Central memory CD8-positive, alpha-beta T cell (primary cell): ENCODE measurements at regions not wholly inside any gene's neighbourhood (a gene's known extent, or its start where the extent isn't known, plus 50 kb on each side); places are given as distances from the start of the nearest gene placed in this dataset.
"Not testable (repeated sequence)": the region's sequence is repeated elsewhere in the genome, so short reads cannot be mapped to it uniquely, and the experiment has no call there.

Experiments
- ATAC-seq: fragments of 150-1000 bp; cut with Tn5 transposase; replicated peaks from 2 replicates; pipeline ENCODE4 v1.10.0; 2022; ENCODE audit warnings: mild to moderate bottlenecking, moderate FRiP score, moderate number of reproducible peaks; ENCODE audit not compliant: poor library complexity, severe bottlenecking; ENCODE audit errors: extremely low read depth
- DNase-seq, 2 donors: peaks; one replicate each; pipeline ENCODE4 v3.0.0; 2021; ENCODE audit warnings: low spot score in 2 of 2
- H3K27ac Mint-ChIP-seq: one replicate; pipeline ENCODE4 v1.8.0; 2022; ENCODE audit warnings: low read depth, mild to moderate bottlenecking, moderate library complexity, mixed read lengths
- H3K27me3 Mint-ChIP-seq: one replicate; pipeline ENCODE4 v1.8.0; 2022; ENCODE audit warnings: mixed read lengths
- H3K36me3 Mint-ChIP-seq: one replicate; pipeline ENCODE4 v1.8.0; 2022; ENCODE audit warnings: mild to moderate bottlenecking, moderate library complexity, mixed read lengths; ENCODE audit not compliant: insufficient read depth
- H3K4me1 Mint-ChIP-seq: one replicate; pipeline ENCODE4 v1.8.0; 2022; ENCODE audit warnings: mixed read lengths
- H3K4me3 Mint-ChIP-seq: one replicate; pipeline ENCODE4 v1.8.0; 2022; ENCODE audit warnings: mild to moderate bottlenecking, moderate library complexity, mixed read lengths
- H3K9me3 Mint-ChIP-seq: one replicate; pipeline ENCODE4 v1.8.0; 2022; ENCODE audit warnings: mixed read lengths

- Mint-ChIP-seq H3K36me3 (no peaks in the 10 kb centered on the region), H3K4me1 (peaks cover 14% of the 10 kb centered on the region), H3K27ac (no peak overlapping the region), H3K4me3 (no peak overlapping the region), H3K27me3 (peaks cover 56% of the 10 kb centered on the region), H3K9me3 (peaks cover 6% of the 10 kb centered on the region)
- ATAC-seq (no peak), DNase-seq (no peak)
Measured at GRCh38 chr2:744088-744487, 66.9 kb upstream of the TMEM18 start.

- Mint-ChIP-seq H3K36me3 (no peaks in the 10 kb centered on the region), H3K27ac (no peak overlapping the region), H3K9me3 (peaks cover 6% of the 10 kb centered on the region), H3K4me1 (peaks cover 14% of the 10 kb centered on the region), H3K27me3 (peaks cover 49% of the 10 kb centered on the region), H3K4me3 (no peak overlapping the region)
- DNase-seq, result no peak
- ATAC-seq, result no peak
Measured at GRCh38 chr2:742221-742620, 65.0 kb upstream of the TMEM18 start.

DNA sequence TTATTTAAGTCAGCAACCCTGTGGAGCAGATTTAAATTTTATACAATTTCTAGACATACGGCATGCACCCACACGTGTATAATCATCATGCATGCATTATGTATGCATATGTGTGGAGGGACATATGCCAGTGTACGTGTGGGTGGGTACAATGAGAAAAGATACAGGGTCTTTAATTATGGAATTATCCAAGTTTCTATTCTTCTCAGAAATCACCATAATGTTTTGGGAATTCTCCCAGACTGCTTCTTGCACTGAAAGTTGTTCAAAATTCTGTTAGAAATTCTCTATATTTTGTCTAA lies 63.9 kb upstream of the TMEM18 start:
- H3K27me3 Mint-ChIP-seq, result peaks cover 59% of the 10 kb centered on the region
- no peak overlapping the region for H3K27ac Mint-ChIP-seq
- no peak for DNase-seq
- H3K4me1 Mint-ChIP-seq, result peaks cover 14% of the 10 kb centered on the region
- no peak overlapping the region for H3K4me3 Mint-ChIP-seq
- no peak for ATAC-seq
- H3K36me3 Mint-ChIP-seq, result no peaks in the 10 kb centered on the region
- H3K9me3 Mint-ChIP-seq, result peaks cover 6% of the 10 kb centered on the region

DNA sequence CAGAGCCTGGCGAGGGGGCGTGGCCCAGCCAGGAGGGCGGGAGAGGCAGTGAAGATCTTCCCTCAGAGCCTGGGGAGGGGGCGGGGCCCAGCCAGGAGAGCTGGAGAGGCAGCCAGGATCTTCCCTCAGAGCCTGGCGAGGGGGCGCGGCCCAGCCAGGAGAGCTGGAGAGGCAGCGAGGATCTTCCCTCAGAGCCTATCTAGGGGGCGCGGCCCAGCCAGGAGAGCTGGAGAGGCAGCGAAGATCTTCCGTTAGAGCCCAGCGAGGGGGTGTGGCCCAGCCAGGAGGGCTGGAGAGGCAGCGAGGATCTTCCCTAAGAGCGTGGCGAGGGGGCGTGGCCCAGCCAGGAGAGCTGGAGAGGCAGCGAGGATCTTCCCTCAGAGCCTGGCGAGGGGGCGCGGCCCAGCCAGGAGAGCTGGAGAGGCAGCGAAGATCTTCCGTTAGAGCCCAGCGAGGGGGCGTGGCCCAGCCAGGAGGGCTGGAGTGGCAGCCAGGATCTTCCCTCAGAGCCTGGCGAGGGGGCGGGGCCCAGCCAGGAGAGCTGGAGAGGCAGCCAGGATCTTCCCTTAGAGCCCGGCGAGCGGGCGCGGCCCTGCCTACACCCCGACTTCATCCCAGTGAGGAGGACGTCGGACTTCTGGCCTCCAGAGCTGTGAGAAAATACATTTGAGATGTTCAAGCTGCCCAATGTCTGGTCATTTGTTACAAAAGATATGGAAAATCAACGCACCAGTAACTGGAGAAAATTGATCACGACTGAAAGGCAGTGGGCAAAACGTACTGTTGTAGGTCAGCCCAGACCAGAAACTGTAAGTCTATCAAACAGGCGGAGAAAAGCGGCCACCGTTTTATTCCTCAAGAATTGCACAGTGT lies 63.4 kb upstream of the TMEM18 start:
- peak overlapping the region; percentile 68 for H3K4me3 Mint-ChIP-seq
- H3K9me3 Mint-ChIP-seq, H3K27ac Mint-ChIP-seq, DNase-seq, H3K36me3 Mint-ChIP-seq, ATAC-seq: not testable (repeated sequence)
- H3K4me1 Mint-ChIP-seq, result peaks cover 14% of the 10 kb centered on the region
- peaks cover 60% of the 10 kb centered on the region for H3K27me3 Mint-ChIP-seq

GRCh38 chr2:739864-740321 lies 62.7 kb upstream of the TMEM18 start:
- Mint-ChIP-seq H3K4me3 (peak overlapping the region; percentile 68), H3K27me3 (peaks cover 54% of the 10 kb centered on the region), H3K4me1 (peaks cover 14% of the 10 kb centered on the region)
- DNase-seq, H3K9me3 Mint-ChIP-seq, H3K36me3 Mint-ChIP-seq, ATAC-seq, H3K27ac Mint-ChIP-seq: not testable (repeated sequence)

DNA sequence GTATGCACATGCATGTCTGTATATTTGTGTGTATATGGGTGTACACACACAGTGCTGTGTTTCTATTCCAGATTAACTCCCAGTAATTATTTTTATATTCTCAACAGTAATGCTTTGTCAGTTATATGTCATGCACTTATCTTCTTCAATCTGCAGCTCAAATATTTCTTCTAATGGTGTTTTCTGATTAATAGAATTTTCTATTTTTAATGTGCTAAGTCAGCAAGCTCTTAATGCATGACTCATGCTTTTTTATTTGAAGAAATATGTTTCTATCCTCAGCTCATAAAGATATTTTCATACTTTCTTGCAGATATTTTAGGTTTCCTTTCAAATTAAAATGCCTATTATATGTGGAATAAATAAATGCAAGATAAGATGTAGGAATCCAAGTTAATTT lies 59.7 kb upstream of the TMEM18 start:
- Mint-ChIP-seq H3K4me1 (peaks cover 14% of the 10 kb centered on the region), H3K36me3 (no peaks in the 10 kb centered on the region), H3K4me3 (no peak overlapping the region), H3K27ac (no peak overlapping the region), H3K27me3 (peaks cover 38% of the 10 kb centered on the region), H3K9me3 (no peaks in the 10 kb centered on the region)
- DNase-seq (no peak), ATAC-seq (no peak)

DNA sequence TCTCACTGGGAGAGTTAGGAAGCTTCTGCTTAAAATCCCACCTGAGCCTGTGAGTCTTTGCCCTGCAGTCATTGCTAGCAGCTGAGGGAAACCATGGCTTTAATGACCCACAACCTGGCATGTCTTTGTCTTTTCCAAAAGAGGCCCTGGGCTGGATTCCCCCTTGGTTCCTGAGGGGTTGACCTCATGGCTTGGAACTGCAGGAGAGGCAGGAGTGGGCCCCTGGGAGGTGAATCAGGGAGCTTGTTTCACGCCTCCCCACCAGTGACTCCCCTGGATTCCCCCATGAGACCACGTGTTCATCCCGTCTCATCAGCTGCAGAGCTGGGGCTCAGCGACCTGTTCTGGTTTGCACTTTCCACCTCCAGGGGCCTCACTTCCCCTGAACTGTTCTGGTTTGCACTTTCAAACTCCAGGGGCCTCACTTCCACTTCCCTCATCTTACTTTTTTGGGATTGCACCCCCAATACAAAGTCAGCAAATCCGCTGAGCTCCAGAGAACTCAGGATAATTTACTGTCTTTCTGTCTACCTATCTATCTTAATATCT lies 58.5 kb upstream of the TMEM18 start:
- Mint-ChIP-seq H3K27me3 (peaks cover 30% of the 10 kb centered on the region), H3K4me1 (peaks cover 17% of the 10 kb centered on the region), H3K36me3 (no peaks in the 10 kb centered on the region), H3K9me3 (no peaks in the 10 kb centered on the region), H3K27ac (no peak overlapping the region), H3K4me3 (no peak overlapping the region)
- ATAC-seq (no peak), DNase-seq (no peak)

- Mint-ChIP-seq H3K27ac (no peak overlapping the region), H3K4me1 (peaks cover 8% of the 10 kb centered on the region), H3K36me3 (no peaks in the 10 kb centered on the region), H3K4me3 (no peak overlapping the region), H3K9me3 (no peaks in the 10 kb centered on the region), H3K27me3 (peaks cover 24% of the 10 kb centered on the region)
- DNase-seq, result no peak
- ATAC-seq, result no peak
Measured at GRCh38 chr2:734496-734895, 57.3 kb upstream of the TMEM18 start.

DNA sequence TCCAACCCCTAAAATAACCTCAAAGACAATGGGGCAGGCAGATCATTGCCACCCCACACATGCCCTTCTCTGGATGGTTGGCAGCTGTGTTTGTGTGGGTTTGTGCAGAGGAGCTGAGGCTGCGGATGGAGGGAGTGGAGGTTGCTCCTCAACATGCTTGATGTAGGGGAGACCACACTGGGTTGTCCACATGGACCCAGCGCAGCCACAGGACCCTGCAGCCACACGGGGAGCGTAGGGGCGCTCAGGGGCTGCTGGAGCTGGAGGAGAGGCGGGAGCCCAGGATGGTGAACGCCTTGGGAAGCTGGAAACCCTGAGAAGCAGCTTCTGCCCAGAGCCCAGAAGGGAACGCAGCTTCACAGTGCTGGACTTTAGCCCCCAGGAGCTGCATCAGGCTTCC lies 56.3 kb upstream of the TMEM18 start:
- H3K27ac Mint-ChIP-seq, result no peak overlapping the region
- H3K36me3 Mint-ChIP-seq, result no peaks in the 10 kb centered on the region
- peaks cover 17% of the 10 kb centered on the region for H3K27me3 Mint-ChIP-seq
- H3K9me3 Mint-ChIP-seq, result no peaks in the 10 kb centered on the region
- no peak for DNase-seq
- H3K4me3 Mint-ChIP-seq, result peak overlapping the region; percentile 27
- peaks cover 5% of the 10 kb centered on the region for H3K4me1 Mint-ChIP-seq
- no peak for ATAC-seq

DNA sequence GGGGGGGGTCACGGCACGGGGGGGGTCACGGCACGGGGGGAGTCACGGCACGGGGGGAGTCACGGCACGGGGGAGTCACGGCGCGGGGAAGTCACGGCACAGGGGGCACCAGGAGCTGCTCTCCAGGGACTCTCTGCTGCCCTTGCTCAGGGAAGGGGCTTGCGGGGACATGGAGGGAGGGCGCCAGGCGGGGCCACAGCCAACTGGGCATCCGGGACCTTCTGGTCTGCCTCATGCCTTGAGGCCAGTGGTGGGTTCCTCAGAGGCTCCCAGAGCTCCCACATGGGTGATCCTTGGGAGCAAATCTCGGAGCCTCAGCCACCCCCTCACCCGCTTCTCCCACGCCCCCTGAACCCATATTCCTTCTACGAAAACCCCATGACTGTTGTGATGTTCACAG lies 55.8 kb upstream of the TMEM18 start:
- Mint-ChIP-seq H3K9me3 (no peaks in the 10 kb centered on the region), H3K27me3 (peaks cover 17% of the 10 kb centered on the region), H3K36me3 (no peaks in the 10 kb centered on the region), H3K4me1 (peaks cover 5% of the 10 kb centered on the region), H3K4me3 (peak overlapping the region; percentile 27), H3K27ac (no peak overlapping the region)
- ATAC-seq (no peak), DNase-seq (no peak)

GRCh38 chr2:731711-732110 lies 54.5 kb upstream of the TMEM18 start:
- peaks cover 5% of the 10 kb centered on the region for H3K4me1 Mint-ChIP-seq
- no peaks in the 10 kb centered on the region for H3K9me3 Mint-ChIP-seq
- peaks cover 12% of the 10 kb centered on the region for H3K27me3 Mint-ChIP-seq
- no peak for DNase-seq
- H3K36me3 Mint-ChIP-seq, result no peaks in the 10 kb centered on the region
- H3K27ac Mint-ChIP-seq, result peak overlapping the region; percentile 77
- H3K4me3 Mint-ChIP-seq, result peak overlapping the region; percentile 63
- ATAC-seq, result no peak

GRCh38 chr2:729376-729861 lies 52.2 kb upstream of the TMEM18 start:
- DNase-seq (no peak), ATAC-seq (no peak)
- Mint-ChIP-seq H3K4me1 (peaks cover 5% of the 10 kb centered on the region), H3K36me3 (no peaks in the 10 kb centered on the region), H3K27me3 (peaks cover 11% of the 10 kb centered on the region), H3K27ac (no peak overlapping the region), H3K4me3 (no peak overlapping the region), H3K9me3 (no peaks in the 10 kb centered on the region)

DNA sequence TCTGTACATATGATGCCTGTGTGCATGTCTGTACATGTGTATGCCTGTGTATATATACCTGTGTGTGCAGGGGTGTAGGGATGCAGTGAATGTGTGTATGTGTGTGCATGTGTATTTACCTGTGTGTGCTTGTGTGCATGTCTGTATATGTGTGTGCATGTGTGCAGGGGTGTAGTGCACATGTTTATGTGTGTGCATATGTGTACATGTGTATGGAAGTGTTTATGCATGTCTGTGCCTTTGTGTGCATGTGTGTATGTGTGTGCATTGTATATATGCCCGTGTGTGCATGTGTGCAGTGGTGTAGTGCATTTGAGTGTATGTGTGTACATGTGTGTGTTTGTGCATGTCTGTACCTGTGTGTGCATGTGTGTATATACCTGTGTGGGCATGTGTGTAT lies 51.0 kb upstream of the TMEM18 start:
- Mint-ChIP-seq H3K4me1 (peaks cover 5% of the 10 kb centered on the region), H3K36me3 (no peaks in the 10 kb centered on the region), H3K4me3 (no peak overlapping the region), H3K27ac (no peak overlapping the region), H3K27me3 (peaks cover 23% of the 10 kb centered on the region), H3K9me3 (no peaks in the 10 kb centered on the region)
- ATAC-seq, result no peak
- no peak for DNase-seq
